ENCODE measurements at regions not wholly inside any gene's neighbourhood (a gene's known extent, or its start where the extent isn't known, plus 50 kb on each side); places are given as distances from the start of the nearest gene placed in this dataset.

- DNase-seq: no peak
Observed at GRCh38 chr6:98485593-98485992, 348.8 kb upstream of the POU3F2 start.

- peak; percentile 51 for DNase-seq
Observed at GRCh38 chr6:98486057-98486456, 348.3 kb upstream of the POU3F2 start.

GRCh38 chr6:98487612-98488011, 346.8 kb upstream of the POU3F2 start:
- DNase-seq: peak; percentile 66

GRCh38 chr6:98498144-98498775, 336.1 kb upstream of the POU3F2 start:
- DNase-seq: peak; percentile 81

GRCh38 chr6:98498866-98499265, 335.5 kb upstream of the POU3F2 start:
- DNase-seq: peak; percentile 62

- DNase-seq: no peak
Observed at GRCh38 chr6:98514073-98514720, 320.2 kb upstream of the POU3F2 start.

GRCh38 chr6:98514796-98515195, 319.6 kb upstream of the POU3F2 start:
- no peak for DNase-seq

GRCh38 chr6:98516206-98516605, 318.2 kb upstream of the POU3F2 start:
- DNase-seq: peak; percentile 29

GRCh38 chr6:98516866-98517265, 317.5 kb upstream of the POU3F2 start:
- peak; percentile 55 for DNase-seq

GRCh38 chr6:98525860-98526259, 308.5 kb upstream of the POU3F2 start:
- peak; percentile 52 for DNase-seq

- no peak for DNase-seq
Observed at GRCh38 chr6:98526465-98526864, 307.9 kb upstream of the POU3F2 start.

GRCh38 chr6:98529364-98529763, 305.0 kb upstream of the POU3F2 start:
- DNase-seq: no peak

- no peak for DNase-seq
Observed at GRCh38 chr6:98530732-98531131, 303.6 kb upstream of the POU3F2 start.

- DNase-seq: no peak
Observed at GRCh38 chr6:98532004-98532403, 302.4 kb upstream of the POU3F2 start.

GRCh38 chr6:98539741-98540140, 294.6 kb upstream of the POU3F2 start:
- DNase-seq: no peak

GRCh38 chr6:98546376-98546775, 288.0 kb upstream of the POU3F2 start:
- DNase-seq: no peak

GRCh38 chr6:98547151-98547550, 287.2 kb upstream of the POU3F2 start:
- DNase-seq: no peak

- DNase-seq: peak; percentile 79
Observed at GRCh38 chr6:98547634-98548033, 286.7 kb upstream of the POU3F2 start.

GRCh38 chr6:98548301-98548700, 286.1 kb upstream of the POU3F2 start:
- DNase-seq: peak; percentile 53

- DNase-seq: no peak
Observed at GRCh38 chr6:98560418-98560817, 274.0 kb upstream of the POU3F2 start.

- DNase-seq: peak; percentile 52
Observed at GRCh38 chr6:98560841-98561240, 273.5 kb upstream of the POU3F2 start.

- DNase-seq: no peak
Observed at GRCh38 chr6:98566126-98566525, 268.2 kb upstream of the POU3F2 start.

GRCh38 chr6:98572579-98572978, 261.8 kb upstream of the POU3F2 start:
- DNase-seq: no peak

GRCh38 chr6:98574984-98575383, 259.4 kb upstream of the POU3F2 start:
- DNase-seq: no peak

- no peak for DNase-seq
Observed at GRCh38 chr6:98576791-98577190, 257.6 kb upstream of the POU3F2 start.

Measured in eye (tissue), 1 donor.